NCI-H2029 (cell line): ENCODE measurements at regions not wholly inside any gene's neighbourhood (a gene's known extent, or its start where the extent isn't known, plus 50 kb on each side); places are given as distances from the start of the nearest gene placed in this dataset.
"Not testable (repeated sequence)": the region's sequence is repeated elsewhere in the genome, so short reads cannot be mapped to it uniquely, and the experiment has no call there.

Source experiments
- DNase-seq: peaks from one replicate; lab custom pipeline; 2025; lab: John Stamatoyannopoulos, UW

- no peak for DNase-seq
These were observed 168.2 kb downstream of the TBC1D2B start for GRCh38 chr15:77909182-77909940.

- not testable (repeated sequence) for DNase-seq
These were observed 168.8 kb downstream of the TBC1D2B start for GRCh38 chr15:77908752-77909111.

GRCh38 chr15:77907824-77908751 is 169.4 kb downstream of the TBC1D2B start:
- DNase-seq = peak; percentile 2

GRCh38 chr15:77906062-77906990 is 171.2 kb downstream of the TBC1D2B start:
- not testable (repeated sequence) for DNase-seq

GRCh38 chr15:77905301-77905920 is 172.1 kb downstream of the TBC1D2B start:
- DNase-seq = no peak

- no peak for DNase-seq
These were observed 172.6 kb downstream of the TBC1D2B start for GRCh38 chr15:77904901-77905300.

GRCh38 chr15:77904436-77904821 is 173.1 kb downstream of the TBC1D2B start:
- DNase-seq = no peak

GRCh38 chr15:77903761-77904435 is 173.6 kb downstream of the TBC1D2B start:
- DNase-seq = not testable (repeated sequence)

- not testable (repeated sequence) for DNase-seq
These were observed 174.4 kb downstream of the TBC1D2B start for GRCh38 chr15:77902921-77903760.

- no peak for DNase-seq
These were observed 175.4 kb downstream of the TBC1D2B start for GRCh38 chr15:77901921-77902750.

- DNase-seq = no peak
These were observed 176.1 kb downstream of the TBC1D2B start for GRCh38 chr15:77901251-77901881.

GRCh38 chr15:77900331-77900963 is 177.1 kb downstream of the TBC1D2B start:
- DNase-seq = not testable (repeated sequence)

- DNase-seq = not testable (repeated sequence)
These were observed 177.7 kb downstream of the TBC1D2B start for GRCh38 chr15:77899776-77900175.

GRCh38 chr15:77898811-77899730 is 178.4 kb downstream of the TBC1D2B start:
- no peak for DNase-seq

- DNase-seq = no peak
These were observed 179.6 kb downstream of the TBC1D2B start for GRCh38 chr15:77897896-77898406.

- not testable (repeated sequence) for DNase-seq
These were observed 180.2 kb downstream of the TBC1D2B start for GRCh38 chr15:77897113-77897895.
